ENCODE measurements at regions not wholly inside any gene's neighbourhood (a gene's known extent, or its start where the extent isn't known, plus 50 kb on each side); places are given as distances from the start of the nearest gene placed in this dataset.
"Not testable (repeated sequence)": the region's sequence is repeated elsewhere in the genome, so short reads cannot be mapped to it uniquely, and the experiment has no call there.

DNA sequence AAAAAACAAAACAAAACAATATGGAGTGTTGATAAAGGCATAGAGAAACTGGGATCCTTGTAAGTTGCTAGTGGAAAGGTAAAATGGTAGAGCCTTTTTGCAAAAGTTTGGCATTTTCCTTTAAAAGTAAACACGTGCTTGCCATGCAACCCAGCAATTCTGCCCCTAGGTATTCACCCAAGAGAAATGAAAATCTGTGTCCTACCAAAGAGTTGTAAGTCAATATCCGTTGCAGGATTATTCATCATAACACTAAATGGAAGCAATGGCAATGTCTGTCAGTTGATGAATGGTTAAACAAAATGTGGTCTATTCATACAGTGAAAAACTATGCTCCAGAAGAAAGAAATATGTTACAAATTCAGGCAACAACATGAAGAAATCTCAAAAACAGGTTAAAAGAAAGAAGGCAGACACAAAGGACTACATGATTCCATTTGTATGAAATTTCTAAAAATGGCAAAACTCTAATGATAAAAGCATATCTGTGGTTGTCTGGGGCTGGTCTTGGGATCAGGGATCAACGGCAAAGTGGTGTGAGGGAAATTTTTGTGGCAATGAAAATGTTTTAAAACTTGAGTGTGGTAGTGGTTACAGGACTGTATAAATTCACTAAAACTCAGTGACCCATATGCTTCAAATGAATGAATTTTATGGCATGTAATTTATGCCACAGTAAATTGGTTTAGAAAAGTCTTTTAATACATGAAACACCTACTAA lies 229.6 kb downstream of the OPA1 start:
- DNase-seq (ENCODE audit: low spot score): no peak
- TF ChIP-seq, protein P1, sequence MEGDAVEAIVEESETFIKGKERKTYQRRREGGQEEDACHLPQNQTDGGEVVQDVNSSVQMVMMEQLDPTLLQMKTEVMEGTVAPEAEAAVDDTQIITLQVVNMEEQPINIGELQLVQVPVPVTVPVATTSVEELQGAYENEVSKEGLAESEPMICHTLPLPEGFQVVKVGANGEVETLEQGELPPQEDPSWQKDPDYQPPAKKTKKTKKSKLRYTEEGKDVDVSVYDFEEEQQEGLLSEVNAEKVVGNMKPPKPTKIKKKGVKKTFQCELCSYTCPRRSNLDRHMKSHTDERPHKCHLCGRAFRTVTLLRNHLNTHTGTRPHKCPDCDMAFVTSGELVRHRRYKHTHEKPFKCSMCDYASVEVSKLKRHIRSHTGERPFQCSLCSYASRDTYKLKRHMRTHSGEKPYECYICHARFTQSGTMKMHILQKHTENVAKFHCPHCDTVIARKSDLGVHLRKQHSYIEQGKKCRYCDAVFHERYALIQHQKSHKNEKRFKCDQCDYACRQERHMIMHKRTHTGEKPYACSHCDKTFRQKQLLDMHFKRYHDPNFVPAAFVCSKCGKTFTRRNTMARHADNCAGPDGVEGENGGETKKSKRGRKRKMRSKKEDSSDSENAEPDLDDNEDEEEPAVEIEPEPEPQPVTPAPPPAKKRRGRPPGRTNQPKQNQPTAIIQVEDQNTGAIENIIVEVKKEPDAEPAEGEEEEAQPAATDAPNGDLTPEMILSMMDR (IDR thresholded peaks at IDR 0.05; ENCODE audit: extremely low read depth, insufficient read depth, missing control alignments): no peak
- in situ Hi-C loops (cut with MboI; ENCODE audit: low pct_unique_long_range_greater_than_20kb, low sequenced_read_pairs, unreplicated experiment): no loop called here

DNA sequence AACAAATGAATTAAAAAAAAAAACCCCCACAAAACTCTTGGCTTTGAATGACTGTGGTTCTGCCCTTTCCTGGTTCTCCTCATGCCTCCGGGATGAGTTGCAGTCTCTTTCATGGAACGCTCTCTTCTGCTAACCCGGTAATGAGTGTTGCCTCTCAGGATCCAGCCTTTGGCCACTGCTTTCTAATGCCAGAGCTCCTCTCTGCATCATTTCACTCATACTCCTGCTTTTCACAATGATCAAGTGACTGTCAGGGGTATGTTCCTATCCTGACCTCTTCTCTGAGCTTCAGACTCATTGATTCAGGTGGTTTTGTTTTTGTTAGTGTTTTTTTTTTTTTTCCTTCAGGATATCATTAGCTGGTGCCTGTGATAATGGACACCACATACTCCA lies 230.2 kb downstream of the OPA1 start:
- in situ Hi-C loops (cut with MboI; ENCODE audit: low pct_unique_long_range_greater_than_20kb, low sequenced_read_pairs, unreplicated experiment); DNase-seq (ENCODE audit: low spot score): not testable (repeated sequence)

DNA sequence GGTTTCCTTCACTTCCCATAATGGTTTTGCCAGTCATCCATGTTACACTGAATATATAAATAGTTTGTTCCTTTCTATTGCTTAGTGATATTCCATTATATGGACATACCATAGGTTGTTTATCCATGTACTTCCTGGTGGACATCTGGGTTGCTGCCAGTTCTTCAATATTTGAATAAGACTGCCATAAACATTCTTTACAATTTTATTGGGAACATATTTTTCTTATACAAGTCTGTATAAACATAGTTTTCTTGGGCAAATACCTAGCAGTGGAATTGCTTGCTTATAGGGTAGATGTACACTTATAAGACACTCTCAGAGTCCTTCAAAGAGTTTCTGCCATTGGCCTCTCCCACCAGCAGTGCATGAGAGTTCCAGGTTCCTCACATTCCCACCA lies 231.4 kb downstream of the OPA1 start:
- TF ChIP-seq, protein P1 (IDR thresholded peaks at IDR 0.05; ENCODE audit: extremely low read depth, insufficient read depth, missing control alignments): no peak
- in situ Hi-C loops (cut with MboI; ENCODE audit: low pct_unique_long_range_greater_than_20kb, low sequenced_read_pairs, unreplicated experiment): no loop called here
- no peak for DNase-seq (ENCODE audit: low spot score)

DNA sequence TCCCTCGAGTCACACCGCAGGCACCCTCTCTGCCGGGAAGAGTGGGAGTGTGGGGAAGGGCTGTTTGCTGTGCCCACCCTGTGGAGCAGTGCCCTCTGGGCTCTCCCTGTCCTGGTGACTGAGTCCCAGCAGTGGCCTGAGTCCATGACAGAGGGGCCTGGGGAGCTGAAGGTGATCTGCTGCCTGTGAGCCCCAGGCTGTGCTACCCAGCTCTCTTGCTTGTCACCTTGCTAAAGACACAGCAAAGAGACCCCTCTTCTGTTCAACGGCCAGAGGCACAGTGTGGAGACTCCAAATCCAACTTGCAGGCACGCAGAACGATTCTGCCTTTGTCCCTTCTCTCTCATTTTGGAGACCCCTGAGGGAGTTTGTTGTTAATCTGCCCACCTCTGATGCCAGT lies 232.6 kb downstream of the OPA1 start:
- in situ Hi-C loops (cut with MboI; ENCODE audit: low pct_unique_long_range_greater_than_20kb, low sequenced_read_pairs, unreplicated experiment): no loop called here
- DNase-seq (ENCODE audit: low spot score): no peak
- TF ChIP-seq, protein P1 (IDR thresholded peaks at IDR 0.05; ENCODE audit: extremely low read depth, insufficient read depth, missing control alignments): no peak

DNA sequence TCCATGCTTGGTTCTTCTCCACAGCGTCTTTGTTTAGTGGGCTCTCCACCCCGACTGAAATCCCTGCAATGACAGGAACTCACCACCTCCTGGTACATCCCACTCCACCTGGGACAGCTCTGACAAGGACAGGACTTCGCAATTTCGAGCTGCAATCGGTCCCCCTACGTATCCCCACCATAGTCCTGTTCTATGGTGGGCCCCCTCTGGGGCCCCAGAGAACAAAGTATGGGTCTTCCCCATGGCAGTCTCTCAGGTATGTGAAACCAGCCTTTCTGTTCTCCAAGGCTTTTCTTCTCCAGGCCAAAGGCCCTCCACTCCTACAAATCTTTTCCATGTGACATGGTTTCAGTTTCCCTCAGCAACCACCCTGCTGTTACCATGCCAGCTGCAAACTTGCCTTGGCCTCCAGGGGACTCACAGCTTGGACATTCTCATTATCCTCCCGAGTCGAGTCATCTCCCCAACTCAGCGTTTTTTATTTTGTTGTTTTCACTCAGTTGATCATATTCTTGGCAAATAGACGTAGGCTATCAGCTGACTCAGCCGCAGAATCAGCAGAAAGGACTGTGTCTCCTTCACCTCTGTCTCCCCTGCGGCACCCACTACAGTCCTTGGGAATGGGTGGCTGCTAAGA lies 233.3 kb downstream of the OPA1 start:
- TF ChIP-seq, protein P1 (IDR thresholded peaks at IDR 0.05; ENCODE audit: extremely low read depth, insufficient read depth, missing control alignments): no peak
- DNase-seq (ENCODE audit: low spot score): no peak
- in situ Hi-C loops (cut with MboI; ENCODE audit: low pct_unique_long_range_greater_than_20kb, low sequenced_read_pairs, unreplicated experiment): no loop called here

DNA sequence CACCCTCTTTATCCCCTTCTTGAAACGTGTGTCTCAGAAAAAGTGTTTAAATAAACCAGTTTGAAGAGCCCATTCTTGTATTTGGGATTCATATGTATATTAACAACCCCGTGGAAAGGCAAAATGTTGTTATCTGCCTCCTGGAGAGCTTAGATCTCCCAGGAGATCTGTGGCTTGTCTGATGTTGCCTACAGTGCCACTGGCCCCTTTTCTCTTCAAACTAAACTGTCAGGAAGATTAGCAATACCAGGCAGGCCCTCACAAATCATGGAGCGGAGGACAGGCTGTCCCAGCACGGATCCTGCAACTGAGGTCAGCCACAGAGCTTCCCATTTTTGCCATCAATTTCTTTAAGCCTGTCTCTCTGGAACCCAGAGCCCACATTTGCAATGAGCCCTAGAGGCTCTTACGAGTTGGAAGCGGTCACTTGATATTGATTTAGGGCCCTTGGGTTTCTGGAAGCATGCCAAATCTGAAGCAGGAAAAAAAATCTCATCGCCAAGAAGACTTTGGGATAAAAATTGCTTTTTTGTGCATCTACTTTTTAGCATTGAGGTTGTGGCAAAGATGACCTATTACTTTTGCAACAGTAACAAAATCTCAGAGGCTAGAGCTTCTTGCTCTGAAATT lies 234.1 kb downstream of the OPA1 start:
- in situ Hi-C loops (cut with MboI; ENCODE audit: low pct_unique_long_range_greater_than_20kb, low sequenced_read_pairs, unreplicated experiment): no loop called here
- no peak for DNase-seq (ENCODE audit: low spot score)
- TF ChIP-seq, protein P1 (IDR thresholded peaks at IDR 0.05; ENCODE audit: extremely low read depth, insufficient read depth, missing control alignments): no peak

DNA sequence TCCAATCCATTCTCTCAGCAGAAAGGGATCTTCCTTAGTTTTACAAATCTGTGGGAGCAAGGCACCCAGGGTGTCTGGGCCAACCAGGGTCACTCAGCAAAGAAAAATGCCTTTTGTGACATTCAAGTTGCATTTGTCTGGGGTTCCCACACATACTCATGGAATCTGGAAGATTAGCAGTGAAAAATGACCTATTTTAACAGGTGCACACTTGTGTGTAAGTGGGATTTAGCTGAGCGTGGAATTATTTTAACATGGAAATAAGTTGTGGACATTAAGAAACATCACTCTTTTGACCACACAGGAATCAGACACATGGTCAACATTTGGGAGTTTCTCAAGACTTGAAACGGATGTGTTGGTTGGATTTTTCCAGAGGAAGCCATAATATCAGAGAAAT lies 234.9 kb downstream of the OPA1 start:
- TF ChIP-seq, protein P1 (IDR thresholded peaks at IDR 0.05; ENCODE audit: extremely low read depth, insufficient read depth, missing control alignments): no peak
- no peak for DNase-seq (ENCODE audit: low spot score)
- in situ Hi-C loops (cut with MboI; ENCODE audit: low pct_unique_long_range_greater_than_20kb, low sequenced_read_pairs, unreplicated experiment): no loop called here

All from GM13977 (cell line).